Ovary (tissue), 7 donors: ENCODE measurements at regions not wholly inside any gene's neighbourhood (a gene's known extent, or its start where the extent isn't known, plus 50 kb on each side); places are given as distances from the start of the nearest gene placed in this dataset.

Experiments used
- DNase-seq, 5 donors: peaks; one replicate each; pipeline ENCODE4 v3.0.0-alpha.2; 2019 to 2020
- H3K27ac ChIP-seq, 2 donors: fragments of 200-600 bp; one replicate each; pipeline versions ENCODE4 v1.5.1 to v1.8.0; 2019 to 2022
- H3K27me3 ChIP-seq: fragments of 200-600 bp; one replicate; pipeline ENCODE4 v1.8.0; 2022
- H3K36me3 ChIP-seq: fragments of 200-600 bp; sonication (generic); one replicate; pipeline ENCODE4 v1.5.1; 2019
- H3K4me1 ChIP-seq: one replicate; pipeline ENCODE4 v1.8.1; 2013; ENCODE audit warnings: mild to moderate bottlenecking, moderate library complexity; ENCODE audit not compliant: insufficient read depth
- H3K4me3 ChIP-seq: fragments of 200-600 bp; sonication (generic); one replicate; pipeline ENCODE4 v1.5.1; 2017
- H3K9me3 ChIP-seq, 2 donors: fragments of 200-600 bp in 1 of 2; sonication (generic) in 1 of 2; one replicate each; pipeline versions ENCODE4 v1.5.1 to v1.8.1; 2013 to 2019; ENCODE audit warnings: mild to moderate bottlenecking in 1 of 2, moderate library complexity in 1 of 2
- EP300 ChIP-seq: sonication (generic); formaldehyde crosslinking; IDR thresholded peaks from one replicate; pipeline ENCODE4 v1.6.1; 2017; ENCODE audit warnings: antibody characterized with exemption
- POLR2A ChIP-seq: fragments of 450-650 bp; IDR thresholded peaks from one replicate; pipeline ENCODE4 v1.6.1; 2017; ENCODE audit warnings: antibody characterized with exemption, mild to moderate bottlenecking, moderate library complexity
- WGBS, 3 donors: extraction: QIAGEN DNeasy Blood & Tissue Kit in 1 of 3; methylation state at CpG; one replicate each; pipeline versions ENCODE4 v1.1.5 to v1.1.7; 2013 to 2017; 5-methylcytosine and 5-hydroxymethylcytosine counted together
- intact Hi-C, 4 donors: fragments of 100-400 bp; cut with DNase I; formaldehyde crosslinking; loops; one replicate each; pipeline versions ENCODE4 v1.11.0 to v1.15.1; 2022 to 2023
- TF ChIP-seq, protein P1 (sequence below), 3 donors: fragments of 450-650 bp in 2 of 3; fragments of 200-600 bp in 1 of 3; IDR thresholded peaks; one replicate each; pipeline versions ENCODE4 v1.5.1 to v1.8.0; 2016 to 2022; ENCODE audit warnings: antibody characterized with exemption in 3 of 3, mild to moderate bottlenecking in 1 of 3
- donor health status: DM: no; HTN: no; CAD: no; lungs with moderate emphysema.
- donor health status: DM: no; HTN: no; CAD: no.
- donor health status: Bipolar disorder and iron deficiency.
- donor health status: DM: no; HTN: no; CAD: no.
- donor health status: DM: yes; HTN: yes; CAD: no.

DNA sequence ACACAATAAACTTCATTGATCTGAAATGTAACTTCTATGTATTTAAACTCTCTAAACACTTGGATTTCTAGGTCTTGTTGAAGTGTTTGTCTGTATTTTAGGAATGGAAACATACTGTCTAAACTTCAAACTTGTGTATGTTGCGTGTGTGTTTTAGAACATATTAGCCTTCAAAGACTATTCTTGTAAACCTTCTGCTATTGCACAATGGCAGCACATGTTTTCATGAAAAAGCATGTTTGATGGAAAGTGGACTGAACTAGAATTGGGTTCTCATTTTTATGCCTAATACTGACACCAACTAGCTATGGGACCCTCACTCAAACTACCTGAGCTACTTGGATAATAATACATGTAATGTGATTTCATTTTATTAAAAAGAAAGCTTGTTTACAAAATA lies 592.6 kb downstream of the IPMK start:
- intact Hi-C loops, result no loop called here
- no peaks in the 10 kb centered on the region for H3K36me3 ChIP-seq
- H3K9me3 ChIP-seq, result no peaks in the 10 kb centered on the region
- TF ChIP-seq, protein P1, sequence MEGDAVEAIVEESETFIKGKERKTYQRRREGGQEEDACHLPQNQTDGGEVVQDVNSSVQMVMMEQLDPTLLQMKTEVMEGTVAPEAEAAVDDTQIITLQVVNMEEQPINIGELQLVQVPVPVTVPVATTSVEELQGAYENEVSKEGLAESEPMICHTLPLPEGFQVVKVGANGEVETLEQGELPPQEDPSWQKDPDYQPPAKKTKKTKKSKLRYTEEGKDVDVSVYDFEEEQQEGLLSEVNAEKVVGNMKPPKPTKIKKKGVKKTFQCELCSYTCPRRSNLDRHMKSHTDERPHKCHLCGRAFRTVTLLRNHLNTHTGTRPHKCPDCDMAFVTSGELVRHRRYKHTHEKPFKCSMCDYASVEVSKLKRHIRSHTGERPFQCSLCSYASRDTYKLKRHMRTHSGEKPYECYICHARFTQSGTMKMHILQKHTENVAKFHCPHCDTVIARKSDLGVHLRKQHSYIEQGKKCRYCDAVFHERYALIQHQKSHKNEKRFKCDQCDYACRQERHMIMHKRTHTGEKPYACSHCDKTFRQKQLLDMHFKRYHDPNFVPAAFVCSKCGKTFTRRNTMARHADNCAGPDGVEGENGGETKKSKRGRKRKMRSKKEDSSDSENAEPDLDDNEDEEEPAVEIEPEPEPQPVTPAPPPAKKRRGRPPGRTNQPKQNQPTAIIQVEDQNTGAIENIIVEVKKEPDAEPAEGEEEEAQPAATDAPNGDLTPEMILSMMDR (IDR thresholded peaks at IDR 0.05), result no peak
- TF ChIP-seq POLR2A (no peak), EP300 (no peak)
- H3K27me3 ChIP-seq, result no peaks in the 10 kb centered on the region
- H3K4me3 ChIP-seq, result no peak overlapping the region
- no peaks in the 10 kb centered on the region for H3K4me1 ChIP-seq
- no peak for DNase-seq
- 2 to 44% (median 39%) methylated on average over 1 of the region's 1 CpG for WGBS, 3 donors
- no peak overlapping the region for H3K27ac ChIP-seq

DNA sequence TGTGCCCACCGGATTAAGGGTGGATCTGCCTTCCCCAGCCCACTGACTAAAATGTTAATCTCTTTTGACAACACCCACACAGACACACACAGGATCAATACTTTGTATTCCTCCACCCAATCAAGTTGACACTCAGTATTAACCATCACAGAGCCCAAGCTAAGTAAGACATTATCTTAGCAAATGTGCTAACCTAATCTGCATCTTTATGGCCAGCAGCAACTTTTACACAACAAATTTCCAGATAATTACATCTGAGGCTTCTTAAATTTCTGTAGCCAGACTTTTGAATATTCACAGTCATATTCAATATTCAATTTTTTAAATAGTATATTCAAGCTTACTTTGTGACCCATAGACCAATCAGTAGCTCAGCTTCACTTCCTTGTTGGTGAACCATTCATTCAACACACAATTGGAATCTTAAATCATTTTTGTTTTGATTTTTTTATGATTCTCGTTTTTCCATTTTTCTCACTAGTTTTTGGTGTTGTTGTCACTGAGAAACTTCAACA lies 594.2 kb downstream of the IPMK start:
- H3K27me3 ChIP-seq, result no peaks in the 10 kb centered on the region
- no peak overlapping the region for H3K27ac ChIP-seq
- intact Hi-C loops, result no loop called here
- DNase-seq, result no peak
- H3K9me3 ChIP-seq, result no peaks in the 10 kb centered on the region
- H3K36me3 ChIP-seq, result no peaks in the 10 kb centered on the region
- TF ChIP-seq POLR2A (no peak), EP300 (no peak)
- TF ChIP-seq, protein P1 (IDR thresholded peaks at IDR 0.05), result no peak
- H3K4me3 ChIP-seq, result no peak overlapping the region
- no peaks in the 10 kb centered on the region for H3K4me1 ChIP-seq
- WGBS, 3 donors, result 44 to 58% (median 47%) methylated on average over 2 of the region's 2 CpGs

DNA sequence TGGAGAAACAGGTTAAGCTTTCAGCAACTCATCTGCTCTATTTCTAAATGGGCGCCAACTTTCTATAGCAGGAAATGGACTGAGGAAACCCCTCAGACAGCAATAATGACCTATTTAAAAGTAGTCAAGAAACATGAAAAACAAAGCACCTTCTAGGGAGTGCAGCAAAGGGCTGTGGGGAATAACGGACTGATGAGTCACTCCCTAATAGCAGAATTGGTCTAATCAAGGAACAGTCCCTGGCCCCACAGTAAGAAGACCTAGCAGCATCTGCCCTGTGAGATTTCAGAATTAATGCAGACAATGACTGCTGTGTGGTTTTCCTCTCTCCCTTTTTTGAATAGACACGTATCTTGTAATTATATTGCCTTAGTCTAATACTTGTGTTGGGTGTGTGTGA lies 602.9 kb downstream of the IPMK start:
- no peak for DNase-seq
- Histone ChIP-seq H3K4me3 (no peak overlapping the region), H3K9me3 (no peaks in the 10 kb centered on the region), H3K27me3 (no peaks in the 10 kb centered on the region), H3K27ac (no peak overlapping the region), H3K4me1 (no peaks in the 10 kb centered on the region), H3K36me3 (no peaks in the 10 kb centered on the region)
- TF ChIP-seq, protein P1 (IDR thresholded peaks at IDR 0.05), result no peak
- TF ChIP-seq EP300 (no peak), POLR2A (no peak)
- 75 to 77% (median 76%) methylated on average over 3 of the region's 3 CpGs for WGBS, 3 donors
- intact Hi-C loops, result no loop called here

DNA sequence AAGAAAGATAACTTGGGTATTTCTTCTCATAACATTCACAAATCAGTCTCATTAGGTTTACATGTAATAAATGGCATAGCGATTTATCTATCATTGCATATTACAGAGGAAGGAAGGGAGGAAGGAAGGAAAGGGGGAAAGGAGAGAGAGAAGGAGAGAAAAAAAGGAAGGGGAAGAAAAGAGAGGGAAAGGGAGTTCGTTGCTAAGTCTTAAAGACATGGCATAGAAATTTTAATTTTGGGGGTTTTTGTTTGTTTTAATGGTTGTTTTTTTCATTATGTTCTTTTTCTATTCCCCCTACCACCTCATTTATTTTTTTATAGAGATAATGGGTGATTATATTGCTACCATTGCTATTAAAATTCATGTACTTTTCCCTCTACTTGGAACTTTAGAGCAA lies 604.3 kb downstream of the IPMK start:
- no peak for DNase-seq
- Histone ChIP-seq H3K4me3 (no peak overlapping the region), H3K27me3 (no peaks in the 10 kb centered on the region), H3K9me3 (no peaks in the 10 kb centered on the region), H3K4me1 (no peaks in the 10 kb centered on the region), H3K27ac (no peak overlapping the region), H3K36me3 (no peaks in the 10 kb centered on the region)
- 73 to 81% (median 78%) methylated on average over 2 of the region's 2 CpGs for WGBS, 3 donors
- TF ChIP-seq, protein P1 (IDR thresholded peaks at IDR 0.05), result no peak
- TF ChIP-seq EP300 (no peak), POLR2A (no peak)
- intact Hi-C loops, result no loop called here

DNA sequence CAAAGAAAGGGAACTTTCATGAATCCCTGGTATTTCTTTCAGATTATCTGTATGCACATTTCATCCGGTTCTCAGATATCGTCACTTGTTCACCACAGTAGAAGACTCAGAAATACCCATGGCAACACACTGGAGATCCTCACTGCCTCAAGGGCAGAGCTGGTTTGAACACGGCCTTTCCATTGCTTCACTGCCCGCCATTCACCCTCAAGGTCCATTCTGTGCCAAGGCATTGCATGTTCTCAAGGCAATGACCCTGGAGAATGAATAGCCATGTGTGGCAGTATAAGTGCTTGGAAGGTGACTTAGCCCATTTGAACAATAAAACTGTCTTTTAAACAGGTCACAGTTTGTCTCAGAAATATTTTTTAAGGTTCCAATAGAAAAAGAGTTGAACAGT lies 606.5 kb downstream of the IPMK start:
- WGBS, 3 donors, result 83 to 91% (median 88%) methylated on average over 4 of the region's 4 CpGs
- Histone ChIP-seq H3K27me3 (no peaks in the 10 kb centered on the region), H3K27ac (no peak overlapping the region), H3K4me1 (no peaks in the 10 kb centered on the region), H3K36me3 (no peaks in the 10 kb centered on the region), H3K4me3 (no peak overlapping the region), H3K9me3 (no peaks in the 10 kb centered on the region)
- TF ChIP-seq EP300 (no peak), POLR2A (no peak)
- TF ChIP-seq, protein P1 (IDR thresholded peaks at IDR 0.05), result no peak
- no peak for DNase-seq
- intact Hi-C loops, result no loop called here
